HCT116 (cell line): ENCODE measurements at regions not wholly inside any gene's neighbourhood (a gene's known extent, or its start where the extent isn't known, plus 50 kb on each side); places are given as distances from the start of the nearest gene placed in this dataset.
A peak's percentile ranks its signal among the peaks of the same experiment; 100 is the strongest.

Experiments
- ATAC-seq: fragments of 200-7000 bp; cut with Tn5 transposase; 2 replicates; pipeline ENCODE4 v1.9.1; 2020; ENCODE audit warnings: mild to moderate bottlenecking, moderate library complexity
- BruUV-seq: library from RNA; stranded (reverse); fragments of 400-500 nt; replicated peaks from 2 replicates; lab custom pipeline; 2021; lab: Mats Ljungman, UMichigan
- CTCF ChIA-PET: fragments of 300-600 bp; sonication (Branson Sonifier 250); formaldehyde crosslinking; loops from one replicate; lab custom pipeline; 2021; ENCODE audit warnings: antibody characterized with exemption; lab: Charles Lee
- POLR2A ChIA-PET: fragments of 300-600, 350-600 bp; sonication (Branson Sonifier 250); formaldehyde crosslinking; loops from one replicate; lab custom pipeline; 2021; ENCODE audit warnings: antibody characterized with exemption; lab: Charles Lee
- RAD21 ChIA-PET, 2 experiments: fragments of 300-600 bp; sonication (Branson Sonifier 250); formaldehyde crosslinking; loops; one replicate each; lab custom pipeline; 2023; ENCODE audit warnings: low total read pairs in 2 of 2; ENCODE audit not compliant: uncharacterized antibody in 2 of 2, unreplicated experiment in 2 of 2, low non-redundant PET in 1 of 2; lab: Charles Lee
- DNase-seq: peaks from one replicate; pipeline ENCODE4 v3.0.0-alpha.2; 2010; ENCODE audit warnings: low read depth, low spot score
- H2AFZ ChIP-seq: fragments of 200-600 bp; shearing (Covaris generic), sonication (generic); 2 replicates; pipeline ENCODE4 v1.6.1; 2017; ENCODE audit warnings: low read depth, mixed run types, mixed read lengths, antibody characterized with exemption, low read length; ENCODE audit not compliant: poor library complexity, severe bottlenecking
- H3K27ac ChIP-seq: 2 replicates; pipeline ENCODE4 v1.5.1; 2012; ENCODE audit warnings: low read depth, low read length
- H3K27me3 ChIP-seq: fragments of 200-600 bp; sonication (generic); 2 replicates; pipeline ENCODE4 v1.6.1; 2016; ENCODE audit warnings: mixed run types, low read length, mixed read lengths; ENCODE audit not compliant: insufficient read depth
- H3K36me3 ChIP-seq, 2 experiments: fragments of 200-500 bp in 1 of 2; fragments of 200-600 bp in 1 of 2; sonication (Bioruptor generic) in 1 of 2; sonication (generic) in 1 of 2; 2 replicates each; pipeline versions ENCODE4 v1.5.1 to v1.6.1; 2014 to 2016; ENCODE audit warnings: low read length in 2 of 2, inconsistent platforms in 1 of 2, mixed read lengths in 1 of 2, mixed run types in 1 of 2; ENCODE audit not compliant: insufficient read depth in 2 of 2, control insufficient read depth in 1 of 2
- H3K4me1 ChIP-seq, 2 experiments: fragments of 200-600 bp in 1 of 2; sonication (generic) in 1 of 2; 2 replicates each; pipeline versions ENCODE4 v1.5.1 to v1.6.1; 2012 to 2017; ENCODE audit warnings: low read length in 2 of 2, inconsistent platforms in 1 of 2, mild to moderate bottlenecking in 1 of 2, mixed read lengths in 1 of 2, mixed run types in 1 of 2, moderate library complexity in 1 of 2; ENCODE audit not compliant: insufficient read depth in 2 of 2, control insufficient read depth in 1 of 2
- H3K4me2 ChIP-seq: fragments of 200-600 bp; sonication (generic); 2 replicates; pipeline ENCODE4 v1.6.1; 2017; ENCODE audit warnings: mixed run types, low read length, mixed read lengths
- H3K4me3 ChIP-seq, 2 experiments: fragments of 200-600 bp in 1 of 2; sonication (generic) in 1 of 2; replicated peaks in 1 of 2; 2 replicates each; pipeline ENCODE4 v1.5.1; 2011 to 2016; ENCODE audit warnings: low read length in 2 of 2, control low read depth in 1 of 2, low read depth in 1 of 2, mild to moderate bottlenecking in 1 of 2, mixed read lengths in 1 of 2, mixed run types in 1 of 2
- H3K79me2 ChIP-seq: fragments of 200-600 bp; sonication (generic); 2 replicates; pipeline ENCODE4 v1.6.1; 2017; ENCODE audit warnings: mild to moderate bottlenecking, mixed run types, low read length, moderate library complexity, mixed read lengths; ENCODE audit not compliant: insufficient read depth
- H3K9ac ChIP-seq: fragments of 200-600 bp; sonication (generic); 2 replicates; pipeline ENCODE4 v1.6.1; 2016; ENCODE audit warnings: low read length, mixed read lengths
- H3K9me2 ChIP-seq: fragments of 200-600 bp; sonication (generic), shearing (Covaris generic); 2 replicates; pipeline ENCODE4 v1.6.1; 2017; ENCODE audit warnings: mixed run types, mild to moderate bottlenecking, moderate library complexity; ENCODE audit not compliant: insufficient read depth
- H3K9me3 ChIP-seq, 2 experiments: fragments of 200-500 bp in 1 of 2; fragments of 200-600 bp in 1 of 2; sonication (Bioruptor generic) in 1 of 2; sonication (generic) in 1 of 2; 2 replicates each; pipeline ENCODE4 v1.6.1; 2014 to 2017; ENCODE audit warnings: low read length in 2 of 2, mixed read lengths in 2 of 2, inconsistent platforms in 1 of 2, low read depth in 1 of 2, mild to moderate bottlenecking in 1 of 2, mixed run types in 1 of 2, moderate library complexity in 1 of 2; ENCODE audit not compliant: control insufficient read depth in 1 of 2, insufficient read depth in 1 of 2
- H4K20me1 ChIP-seq: fragments of 200-600 bp; sonication (generic), shearing (Covaris generic); 2 replicates; pipeline ENCODE4 v1.6.1; 2017; ENCODE audit warnings: mixed run types, mild to moderate bottlenecking, moderate library complexity; ENCODE audit not compliant: insufficient read depth
- CBX3 ChIP-seq: IDR thresholded peaks from 2 replicates; pipeline ENCODE4 v1.6.1; 2012; ENCODE audit warnings: low read depth
- CEBPB ChIP-seq: IDR thresholded peaks from 2 replicates; pipeline ENCODE4 v1.6.1; 2012; ENCODE audit warnings: low read depth
- ELF1 ChIP-seq: IDR thresholded peaks from 2 replicates; pipeline ENCODE4 v1.6.1; 2012; ENCODE audit warnings: low read depth, borderline replicate concordance
- EZH2 ChIP-seq: fragments of 200-600 bp; sonication (generic); IDR thresholded peaks from 2 replicates; pipeline ENCODE4 v1.6.1; 2017; ENCODE audit warnings: antibody characterized with exemption, mixed run types
- FOSL1 ChIP-seq: IDR thresholded peaks from 2 replicates; pipeline ENCODE4 v1.6.1; 2012; ENCODE audit warnings: low read depth
- POLR2A ChIP-seq: IDR thresholded peaks from 2 replicates; pipeline ENCODE4 v1.7.0; 2011; ENCODE audit warnings: borderline replicate concordance; ENCODE audit not compliant: insufficient read depth, insufficient read length; ENCODE audit errors: extremely low read depth
- POLR2AphosphoS5 ChIP-seq: IDR thresholded peaks from 2 replicates; pipeline ENCODE4 v1.6.1; 2011; ENCODE audit warnings: mild to moderate bottlenecking, low read depth, low read length, moderate library complexity
- SIN3A ChIP-seq: IDR thresholded peaks from 2 replicates; pipeline ENCODE4 v1.6.1; 2012; ENCODE audit warnings: low read depth
- SP1 ChIP-seq: IDR thresholded peaks from 2 replicates; pipeline ENCODE4 v1.6.1; 2012; ENCODE audit warnings: low read depth
- SRF ChIP-seq: IDR thresholded peaks from 2 replicates; pipeline ENCODE4 v1.6.1; 2012; ENCODE audit warnings: low read depth
- YY1 ChIP-seq: IDR thresholded peaks from 2 replicates; pipeline ENCODE4 v1.6.1; 2011; ENCODE audit warnings: low read length, low read depth, moderate library complexity, mild to moderate bottlenecking; ENCODE audit not compliant: insufficient replicate concordance; ENCODE audit errors: extremely low read depth
- ZFX ChIP-seq: fragments of 450-650 bp; IDR thresholded peaks from 2 replicates; pipeline ENCODE4 v1.6.1; 2017
- intact Hi-C: fragments of 100-400 bp; cut with micrococcal nuclease; formaldehyde crosslinking; loops from 2 replicates; pipeline ENCODE4 v1.10.0; 2022
- TF ChIP-seq, protein P1 (sequence below): IDR thresholded peaks from 2 replicates; pipeline ENCODE4 v1.6.1; 2012; ENCODE audit warnings: low read depth

DNA sequence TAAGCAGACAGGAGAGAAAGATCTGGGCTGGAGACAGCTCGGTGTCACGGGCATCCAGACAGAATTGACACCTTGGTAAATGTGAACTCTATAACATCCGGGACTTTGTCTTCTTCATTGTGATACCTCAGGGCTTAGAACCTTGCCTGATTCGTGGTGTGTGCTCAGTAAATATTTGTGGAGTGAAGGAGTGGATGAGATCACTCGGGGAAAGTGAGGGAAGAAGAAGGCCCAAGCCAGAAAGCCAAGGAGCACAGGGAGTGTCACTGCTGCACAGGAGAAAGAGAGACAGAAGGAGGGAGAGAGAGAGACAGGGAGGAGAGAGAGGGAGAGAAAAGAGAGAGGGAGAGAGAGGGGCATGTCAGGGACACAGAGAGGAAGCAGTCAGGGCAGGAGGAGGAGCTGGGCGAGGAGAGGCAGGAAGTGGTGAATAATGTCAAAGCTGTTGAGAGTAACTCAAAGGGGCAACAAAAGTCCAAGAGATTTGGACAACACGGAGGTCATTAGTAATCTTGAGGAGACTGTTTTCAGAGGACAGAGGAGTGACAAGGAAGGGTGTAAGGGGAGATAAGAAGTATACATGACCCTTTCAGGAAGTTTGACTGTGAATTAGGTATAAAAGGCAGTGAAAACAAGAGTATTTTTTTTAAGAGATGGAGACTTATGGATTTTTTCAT lies 141.6 kb upstream of the MAX start:
- H3K27me3 ChIP-seq: no peaks in the 10 kb centered on the region
- no peaks in the 10 kb centered on the region for H3K9me3 ChIP-seq
- no peaks in the 10 kb centered on the region for H3K9me2 ChIP-seq
- no peak overlapping the region for H3K9ac ChIP-seq
- no peaks in the 10 kb centered on the region for H4K20me1 ChIP-seq
- peaks cover 8 to 29% of the 10 kb centered on the region in 2 experiments for H3K4me1 ChIP-seq
- H3K27ac ChIP-seq: no peak overlapping the region
- H3K36me3 ChIP-seq: no peaks in the 10 kb centered on the region
- ATAC-seq (no peak), DNase-seq (no peak)
- H3K4me2 ChIP-seq: no peak overlapping the region
- H3K79me2 ChIP-seq: no peaks in the 10 kb centered on the region
- TF ChIP-seq EZH2: no peak
- TF ChIP-seq SIN3A: no peak
- no peak for TF ChIP-seq ELF1
- TF ChIP-seq POLR2AphosphoS5: no peak
- TF ChIP-seq, protein P1, sequence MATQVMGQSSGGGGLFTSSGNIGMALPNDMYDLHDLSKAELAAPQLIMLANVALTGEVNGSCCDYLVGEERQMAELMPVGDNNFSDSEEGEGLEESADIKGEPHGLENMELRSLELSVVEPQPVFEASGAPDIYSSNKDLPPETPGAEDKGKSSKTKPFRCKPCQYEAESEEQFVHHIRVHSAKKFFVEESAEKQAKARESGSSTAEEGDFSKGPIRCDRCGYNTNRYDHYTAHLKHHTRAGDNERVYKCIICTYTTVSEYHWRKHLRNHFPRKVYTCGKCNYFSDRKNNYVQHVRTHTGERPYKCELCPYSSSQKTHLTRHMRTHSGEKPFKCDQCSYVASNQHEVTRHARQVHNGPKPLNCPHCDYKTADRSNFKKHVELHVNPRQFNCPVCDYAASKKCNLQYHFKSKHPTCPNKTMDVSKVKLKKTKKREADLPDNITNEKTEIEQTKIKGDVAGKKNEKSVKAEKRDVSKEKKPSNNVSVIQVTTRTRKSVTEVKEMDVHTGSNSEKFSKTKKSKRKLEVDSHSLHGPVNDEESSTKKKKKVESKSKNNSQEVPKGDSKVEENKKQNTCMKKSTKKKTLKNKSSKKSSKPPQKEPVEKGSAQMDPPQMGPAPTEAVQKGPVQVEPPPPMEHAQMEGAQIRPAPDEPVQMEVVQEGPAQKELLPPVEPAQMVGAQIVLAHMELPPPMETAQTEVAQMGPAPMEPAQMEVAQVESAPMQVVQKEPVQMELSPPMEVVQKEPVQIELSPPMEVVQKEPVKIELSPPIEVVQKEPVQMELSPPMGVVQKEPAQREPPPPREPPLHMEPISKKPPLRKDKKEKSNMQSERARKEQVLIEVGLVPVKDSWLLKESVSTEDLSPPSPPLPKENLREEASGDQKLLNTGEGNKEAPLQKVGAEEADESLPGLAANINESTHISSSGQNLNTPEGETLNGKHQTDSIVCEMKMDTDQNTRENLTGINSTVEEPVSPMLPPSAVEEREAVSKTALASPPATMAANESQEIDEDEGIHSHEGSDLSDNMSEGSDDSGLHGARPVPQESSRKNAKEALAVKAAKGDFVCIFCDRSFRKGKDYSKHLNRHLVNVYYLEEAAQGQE: no peak
- no peak for TF ChIP-seq CBX3
- no peak for TF ChIP-seq SP1
- TF ChIP-seq CEBPB: no peak
- TF ChIP-seq YY1: no peak
- TF ChIP-seq FOSL1: no peak
- TF ChIP-seq ZFX: no peak
- TF ChIP-seq POLR2A: no peak
- no peak for TF ChIP-seq SRF
- BruUV-seq: no TSS peak
- ChIA-PET POLR2A (no interaction called here), CTCF (no interaction called here), RAD21 (no interaction called here)
- intact Hi-C loops: no loop called here
- H3K4me3 ChIP-seq: no peak overlapping the region
- peak overlapping the region; percentile 16 for H2AFZ ChIP-seq
